Neural cell (in vitro differentiated cells): ENCODE measurements at regions not wholly inside any gene's neighbourhood (a gene's known extent, or its start where the extent isn't known, plus 50 kb on each side); places are given as distances from the start of the nearest gene placed in this dataset.

ENCODE experiments used
- EP300 ChIP-seq: fragments of 450-650 bp; conservative IDR thresholded peaks from 2 replicates; pipeline ENCODE4 v1.6.1; 2014; ENCODE audit warnings: antibody characterized with exemption, mild to moderate bottlenecking, moderate library complexity; ENCODE audit not compliant: poor library complexity, severe bottlenecking
- EZH2 ChIP-seq: fragments of 200-600, 300-800 bp; shearing (Covaris generic), sonication (generic); IDR thresholded peaks from 2 replicates; pipeline ENCODE4 v1.6.1; 2014; ENCODE audit warnings: antibody characterized with exemption, low read length, borderline replicate concordance, mild to moderate bottlenecking; ENCODE audit not compliant: insufficient read depth, poor library complexity, severe bottlenecking
- POLR2AphosphoS5 ChIP-seq: IDR thresholded peaks from 2 replicates; pipeline ENCODE4 v1.6.1; 2012
- RAD21 ChIP-seq: fragments of 450-650 bp; conservative IDR thresholded peaks from 2 replicates; pipeline ENCODE4 v1.6.1; 2014; ENCODE audit warnings: antibody characterized with exemption, mild to moderate bottlenecking, moderate library complexity
- TAF1 ChIP-seq: IDR thresholded peaks from 2 replicates; pipeline ENCODE4 v1.6.1; 2012; ENCODE audit warnings: low read depth
- TF ChIP-seq, protein P1 (sequence below): fragments of 450-650 bp; IDR thresholded peaks from 2 replicates; pipeline ENCODE4 v1.5.1; 2014; ENCODE audit warnings: antibody characterized with exemption, mild to moderate bottlenecking, moderate library complexity; ENCODE audit not compliant: poor library complexity, severe bottlenecking

DNA sequence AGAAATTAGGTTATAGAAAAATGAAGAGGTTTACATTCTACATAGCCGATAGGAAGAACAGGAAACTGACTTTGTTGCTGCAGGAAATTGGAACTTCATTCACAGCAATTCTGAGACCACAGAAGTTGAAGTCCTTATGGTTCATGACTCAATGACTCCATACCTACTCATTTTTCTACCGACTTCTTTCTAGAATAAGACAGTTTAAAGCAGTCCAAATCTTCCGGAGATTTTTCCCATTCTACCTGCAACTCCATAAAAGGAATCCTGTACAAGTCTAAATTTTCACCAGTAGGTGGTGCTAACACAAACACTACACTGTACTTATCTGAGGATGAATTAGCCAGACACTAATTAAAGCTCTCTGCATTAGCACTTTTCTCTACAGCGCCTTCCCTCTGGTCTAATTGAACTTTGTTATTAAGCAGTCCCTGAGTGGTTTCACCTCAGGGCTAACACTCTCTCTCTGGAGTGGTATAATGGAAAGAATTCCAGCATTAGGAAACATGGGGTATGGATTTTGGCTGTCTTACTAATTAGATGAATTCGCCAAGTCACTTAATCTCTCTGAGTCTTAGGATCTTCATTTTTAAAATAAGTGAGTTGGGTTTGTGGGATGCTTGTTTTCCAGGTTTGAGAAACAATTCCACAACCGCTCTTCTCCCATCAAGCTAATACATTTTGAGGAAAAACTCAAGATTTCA lies 167.9 kb downstream of the SMIM20 start:
- TF ChIP-seq, protein P1, sequence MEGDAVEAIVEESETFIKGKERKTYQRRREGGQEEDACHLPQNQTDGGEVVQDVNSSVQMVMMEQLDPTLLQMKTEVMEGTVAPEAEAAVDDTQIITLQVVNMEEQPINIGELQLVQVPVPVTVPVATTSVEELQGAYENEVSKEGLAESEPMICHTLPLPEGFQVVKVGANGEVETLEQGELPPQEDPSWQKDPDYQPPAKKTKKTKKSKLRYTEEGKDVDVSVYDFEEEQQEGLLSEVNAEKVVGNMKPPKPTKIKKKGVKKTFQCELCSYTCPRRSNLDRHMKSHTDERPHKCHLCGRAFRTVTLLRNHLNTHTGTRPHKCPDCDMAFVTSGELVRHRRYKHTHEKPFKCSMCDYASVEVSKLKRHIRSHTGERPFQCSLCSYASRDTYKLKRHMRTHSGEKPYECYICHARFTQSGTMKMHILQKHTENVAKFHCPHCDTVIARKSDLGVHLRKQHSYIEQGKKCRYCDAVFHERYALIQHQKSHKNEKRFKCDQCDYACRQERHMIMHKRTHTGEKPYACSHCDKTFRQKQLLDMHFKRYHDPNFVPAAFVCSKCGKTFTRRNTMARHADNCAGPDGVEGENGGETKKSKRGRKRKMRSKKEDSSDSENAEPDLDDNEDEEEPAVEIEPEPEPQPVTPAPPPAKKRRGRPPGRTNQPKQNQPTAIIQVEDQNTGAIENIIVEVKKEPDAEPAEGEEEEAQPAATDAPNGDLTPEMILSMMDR: peak; percentile 59
- no peak for TF ChIP-seq POLR2AphosphoS5
- TF ChIP-seq EP300: no peak
- TF ChIP-seq RAD21: no peak
- TF ChIP-seq TAF1: no peak
- no peak for TF ChIP-seq EZH2
